ENCODE measurements at regions not wholly inside any gene's neighbourhood (a gene's known extent, or its start where the extent isn't known, plus 50 kb on each side); places are given as distances from the start of the nearest gene placed in this dataset.

GRCh38 chr16:51759329-51759728 lies 608.3 kb upstream of the SALL1 start:
- no peak for DNase-seq

- no peak for DNase-seq
These were observed 606.9 kb upstream of the SALL1 start for GRCh38 chr16:51757921-51758479.

GRCh38 chr16:51757505-51757904 lies 606.4 kb upstream of the SALL1 start:
- DNase-seq: no peak

DNA sequence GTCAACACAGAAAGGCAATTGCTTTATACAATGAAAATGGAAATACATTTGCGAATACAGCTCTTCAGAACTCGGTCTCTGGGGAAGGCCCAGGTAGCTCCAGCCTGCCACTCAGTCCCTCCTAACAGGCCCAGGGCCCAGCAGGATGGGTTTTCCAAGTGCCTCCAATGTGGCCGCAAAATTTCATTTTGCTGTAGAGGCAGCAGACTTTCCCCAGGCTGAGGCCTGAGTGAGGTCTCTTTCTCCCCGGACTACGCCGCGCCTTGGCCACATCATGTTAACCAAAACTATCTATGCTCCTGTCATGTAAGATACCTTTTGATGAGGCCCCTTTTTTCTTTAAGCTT lies 606.0 kb upstream of the SALL1 start:
- no peak for DNase-seq

GRCh38 chr16:51756447-51757123 lies 605.5 kb upstream of the SALL1 start:
- no peak for DNase-seq

- no peak for DNase-seq
These were observed 604.7 kb upstream of the SALL1 start for GRCh38 chr16:51755577-51756355.

DNA sequence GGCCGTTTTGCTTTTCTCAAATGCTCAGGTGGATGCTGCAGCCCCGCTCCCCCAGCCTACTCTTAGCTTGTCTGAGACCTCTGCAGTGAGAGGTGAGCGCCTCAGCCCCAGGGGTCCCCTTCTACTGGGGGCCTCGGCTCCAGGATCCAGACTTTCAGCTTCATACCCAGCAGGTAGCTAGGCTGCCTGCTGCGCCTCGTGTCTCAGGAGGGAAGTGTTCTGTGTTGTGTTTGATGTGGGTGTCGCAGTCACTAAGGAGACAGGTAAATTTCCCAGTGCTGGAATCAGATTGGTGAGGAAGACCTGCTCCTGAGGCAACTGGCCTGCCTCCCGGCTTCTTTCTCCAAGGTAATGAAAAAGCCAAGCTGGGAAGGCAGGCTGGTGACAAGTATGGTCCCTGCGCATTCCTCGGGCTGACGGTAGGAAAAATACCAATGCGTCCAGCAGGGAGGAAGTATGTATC lies 604.0 kb upstream of the SALL1 start:
- no peak for DNase-seq

DNA sequence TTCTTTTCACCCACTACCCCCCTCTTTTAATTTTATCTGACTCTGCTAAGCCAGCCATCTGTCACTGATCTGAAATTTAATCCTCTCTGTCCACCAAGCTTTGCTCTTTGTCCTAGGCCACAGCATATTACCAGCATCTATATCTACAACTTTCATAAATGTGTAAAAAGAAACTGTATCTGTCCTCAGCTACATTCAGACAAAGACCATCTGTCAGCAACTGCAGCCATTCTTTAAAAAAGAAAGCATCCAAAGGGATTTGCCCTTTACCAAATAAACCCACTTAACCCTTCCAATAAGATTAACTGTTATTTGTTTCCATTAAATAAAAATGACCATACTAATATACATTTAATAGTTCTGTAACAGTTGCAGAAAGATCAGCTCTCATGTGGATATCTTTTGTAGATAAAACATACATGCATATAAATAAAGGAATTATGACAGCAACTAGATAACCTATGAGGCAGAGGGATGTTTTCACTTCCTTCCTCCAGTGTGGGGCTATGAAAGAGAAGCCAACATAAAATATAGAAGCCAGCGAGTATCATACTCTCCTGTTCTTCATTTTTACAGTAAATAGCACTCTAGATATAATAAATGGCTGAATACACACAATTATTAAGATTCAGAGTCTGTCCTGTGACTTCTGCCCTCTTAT lies 602.5 kb upstream of the SALL1 start:
- DNase-seq: no peak

DNA sequence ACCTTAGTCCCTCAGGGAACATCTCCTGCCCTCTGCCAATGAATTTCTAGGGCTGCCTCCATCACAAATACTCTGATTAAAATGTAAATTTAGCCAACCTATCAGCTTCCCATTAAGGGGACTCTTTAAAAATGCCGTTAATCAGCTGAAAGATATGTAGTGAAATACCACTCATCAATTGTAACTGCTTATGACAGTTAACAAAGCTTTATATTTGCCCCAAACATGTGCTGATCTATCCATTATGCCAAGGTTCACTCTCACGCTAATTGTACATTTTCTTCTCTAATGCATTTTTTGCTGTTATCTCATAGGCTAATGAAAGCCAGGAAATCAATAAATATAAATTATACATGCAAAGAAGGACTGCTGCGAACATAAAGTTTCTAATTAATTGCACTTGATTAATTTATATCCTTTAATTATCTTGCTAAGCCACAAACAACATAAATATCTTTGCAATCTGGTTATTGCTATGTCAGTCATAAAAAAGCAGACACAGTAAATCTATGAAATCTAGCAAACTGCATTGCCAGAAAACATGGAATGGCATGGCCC lies 601.4 kb upstream of the SALL1 start:
- no peak for DNase-seq

- no peak for DNase-seq
These were observed 596.3 kb upstream of the SALL1 start for GRCh38 chr16:51747329-51747728.

GRCh38 chr16:51734220-51734619 lies 583.1 kb upstream of the SALL1 start:
- no peak for DNase-seq

GRCh38 chr16:51733181-51733580 lies 582.1 kb upstream of the SALL1 start:
- no peak for DNase-seq

DNA sequence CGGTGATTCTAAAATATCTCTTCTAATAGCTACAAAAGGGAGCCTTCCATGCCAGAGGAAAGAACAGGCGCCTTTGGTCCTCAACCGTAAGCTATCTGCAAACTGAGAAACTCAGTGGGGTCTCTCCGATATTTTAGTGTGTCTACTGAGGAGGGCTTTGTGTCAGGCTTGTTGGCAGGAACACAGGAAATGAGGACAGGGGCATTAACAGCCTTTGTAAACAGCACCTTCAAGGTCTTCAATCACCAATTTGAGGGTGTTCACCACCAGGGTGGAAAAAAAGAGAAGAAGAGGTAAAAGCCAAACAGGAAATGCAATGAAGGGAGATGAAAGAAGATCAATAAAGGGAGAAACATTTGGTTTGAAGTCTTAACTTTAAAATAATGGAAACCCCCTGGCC lies 580.1 kb upstream of the SALL1 start:
- no peak for DNase-seq

- no peak for DNase-seq
These were observed 572.1 kb upstream of the SALL1 start for GRCh38 chr16:51723036-51723724.

- no peak for DNase-seq
These were observed 571.4 kb upstream of the SALL1 start for GRCh38 chr16:51722467-51722866.

- no peak for DNase-seq
These were observed 568.3 kb upstream of the SALL1 start for GRCh38 chr16:51719376-51719775.

- no peak for DNase-seq
These were observed 565.1 kb upstream of the SALL1 start for GRCh38 chr16:51716195-51716594.

DNA sequence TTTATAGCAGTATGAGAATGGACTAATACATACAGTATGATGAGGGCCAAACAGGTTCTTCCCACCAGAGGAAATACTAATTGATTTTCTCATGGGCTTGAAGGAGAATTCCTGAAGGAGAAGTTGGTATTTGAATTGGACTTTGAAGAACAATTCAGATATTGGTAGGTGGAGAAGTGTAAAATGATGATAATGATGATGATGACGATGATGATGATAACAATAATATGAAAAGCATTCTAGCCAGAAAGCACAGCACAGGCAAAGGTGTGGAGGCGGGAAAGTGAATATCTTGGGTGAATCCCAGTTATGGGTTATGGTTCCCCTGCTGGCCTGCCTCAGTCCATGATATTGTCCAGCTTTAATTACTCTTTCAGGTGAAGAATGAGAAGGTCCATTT lies 562.4 kb upstream of the SALL1 start:
- DNase-seq: no peak

DNA sequence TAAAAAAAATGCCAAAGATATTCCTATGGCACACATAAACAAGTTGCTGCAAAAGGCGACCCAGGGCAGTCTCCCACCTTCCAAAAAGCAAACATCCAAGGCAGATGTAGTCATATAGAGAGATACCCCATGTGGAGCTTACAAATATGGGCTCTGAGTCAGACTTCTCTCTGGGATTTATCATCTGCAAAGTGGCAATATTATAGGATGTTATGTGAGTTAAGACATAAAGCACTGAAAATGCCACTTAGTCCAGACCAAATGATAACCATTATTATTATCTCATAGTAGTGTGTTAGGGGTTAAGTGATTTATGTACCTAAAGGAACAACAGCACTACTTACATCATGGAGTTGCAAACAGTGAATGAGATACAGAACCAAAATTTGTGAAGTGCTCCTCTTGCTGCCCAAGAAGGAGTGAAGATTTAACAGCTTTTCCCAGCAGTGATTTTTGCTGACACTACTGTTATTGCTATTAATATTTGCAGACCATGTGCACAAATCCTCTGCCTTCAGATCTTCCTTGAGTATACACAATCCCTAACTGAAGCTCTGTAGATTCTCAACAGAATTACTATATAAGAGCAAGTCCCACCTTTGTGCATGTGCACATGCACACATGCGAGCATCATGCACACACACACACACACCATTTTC lies 560.0 kb upstream of the SALL1 start:
- no peak for DNase-seq

- DNase-seq: no peak
These were observed 559.1 kb upstream of the SALL1 start for GRCh38 chr16:51710186-51710585.

GRCh38 chr16:51708861-51709260 lies 557.8 kb upstream of the SALL1 start:
- no peak for DNase-seq

GRCh38 chr16:51707666-51708065 lies 556.6 kb upstream of the SALL1 start:
- no peak for DNase-seq
